ENCODE measurements at regions not wholly inside any gene's neighbourhood (a gene's known extent, or its start where the extent isn't known, plus 50 kb on each side); places are given as distances from the start of the nearest gene placed in this dataset.

DNA sequence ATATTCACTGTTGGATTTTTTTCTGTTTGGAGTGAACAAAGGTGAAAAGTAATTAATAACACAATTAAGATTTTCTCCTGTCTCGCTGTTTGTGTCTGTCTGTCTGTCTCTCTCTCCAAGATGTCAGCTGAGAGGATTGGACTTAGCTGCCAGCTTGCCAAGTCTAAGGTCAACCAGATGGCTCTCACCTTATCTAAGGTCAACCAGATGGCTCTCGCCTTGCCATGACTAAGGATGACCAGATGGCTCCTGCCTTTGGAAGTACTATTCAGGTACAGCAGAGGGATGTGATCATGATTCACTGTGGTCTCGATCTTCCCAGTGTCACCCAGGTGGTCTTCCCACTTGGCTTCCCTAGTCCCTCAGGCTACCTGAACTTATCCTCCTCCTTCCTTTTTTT, 1436.4 kb downstream of the UQCRFS1 start:
- no peak for DNase-seq

DNA sequence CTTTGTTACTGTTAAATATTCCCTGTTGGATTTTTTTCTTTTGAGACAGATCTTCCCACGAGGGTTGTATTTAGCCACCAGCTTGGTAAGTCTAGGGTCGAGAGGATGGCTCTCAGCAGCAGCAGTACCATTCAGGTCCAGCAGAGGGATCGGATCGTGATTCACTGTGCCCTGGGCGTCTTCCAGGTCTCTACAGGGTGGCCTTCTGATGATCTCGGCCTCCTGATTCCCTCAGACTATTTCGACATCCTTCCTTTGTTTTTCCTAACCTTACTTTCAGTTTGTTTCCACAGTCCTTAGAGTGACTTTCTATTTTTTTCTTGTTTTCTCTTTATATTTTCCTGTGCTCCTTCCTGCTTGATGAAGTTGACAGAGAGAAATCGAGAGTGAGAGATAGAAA, 1436.9 kb downstream of the UQCRFS1 start:
- peak in 1 of 2 experiments; percentile 7 for DNase-seq

DNA sequence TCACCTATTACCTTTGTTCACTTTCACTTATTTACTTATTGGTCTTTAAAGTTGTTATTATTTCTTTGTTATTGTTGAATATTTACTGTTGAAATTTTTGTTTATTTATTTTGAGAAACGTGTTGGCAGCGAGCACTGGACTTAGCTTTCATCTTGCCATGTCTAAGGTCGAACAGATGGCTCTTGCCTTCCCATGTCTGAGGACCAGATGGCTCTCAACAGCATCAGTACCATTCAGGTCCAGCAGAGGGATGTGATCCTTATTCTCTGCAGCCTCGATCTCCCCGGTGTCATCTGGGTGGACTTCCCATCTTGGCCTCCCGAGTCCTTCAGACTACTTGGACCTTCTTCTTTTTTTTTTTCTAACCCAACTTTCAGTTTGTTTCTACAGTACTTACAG, 1437.6 kb downstream of the UQCRFS1 start:
- DNase-seq = no peak

DNA sequence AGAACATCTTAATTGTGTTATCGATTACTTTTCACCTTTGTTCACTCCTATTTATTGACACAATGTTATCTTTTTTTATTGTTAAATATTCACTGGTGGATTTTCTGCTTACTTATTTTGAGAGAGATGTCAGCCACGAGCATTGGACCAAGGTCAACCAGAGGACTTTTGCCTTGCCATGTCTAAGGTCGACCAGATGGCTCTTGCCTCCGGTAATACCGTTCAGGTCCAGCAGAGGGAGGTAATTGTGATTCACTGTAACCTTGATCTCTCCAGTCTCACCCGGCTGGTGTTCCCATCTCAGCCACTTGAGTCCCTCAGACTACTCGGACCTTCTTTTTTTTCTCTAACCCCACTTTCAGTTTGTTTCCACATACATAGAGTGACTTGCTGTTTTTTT, 1438.1 kb downstream of the UQCRFS1 start:
- DNase-seq = peak; percentile 30 to 47

DNA sequence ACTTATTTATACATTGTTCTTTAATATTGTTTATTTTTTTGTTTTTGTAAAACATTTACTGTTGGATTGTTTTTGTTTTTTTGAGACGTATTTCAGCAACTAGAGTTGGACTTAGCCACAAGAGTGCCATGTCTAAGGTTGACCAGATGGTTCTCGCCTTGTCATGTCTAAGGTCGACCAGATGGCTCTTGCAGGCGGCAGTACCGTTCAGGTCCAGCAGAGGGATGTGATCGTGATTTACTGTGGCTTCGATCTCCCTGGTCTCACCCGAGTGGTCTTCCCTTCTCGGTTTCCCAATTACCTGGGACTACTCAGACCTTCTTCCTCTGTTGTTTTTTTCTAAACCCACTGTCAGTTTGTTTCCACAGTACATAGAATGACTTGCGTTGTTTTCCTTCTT, 1438.6 kb downstream of the UQCRFS1 start:
- DNase-seq = peak; percentile 7 to 9

DNA sequence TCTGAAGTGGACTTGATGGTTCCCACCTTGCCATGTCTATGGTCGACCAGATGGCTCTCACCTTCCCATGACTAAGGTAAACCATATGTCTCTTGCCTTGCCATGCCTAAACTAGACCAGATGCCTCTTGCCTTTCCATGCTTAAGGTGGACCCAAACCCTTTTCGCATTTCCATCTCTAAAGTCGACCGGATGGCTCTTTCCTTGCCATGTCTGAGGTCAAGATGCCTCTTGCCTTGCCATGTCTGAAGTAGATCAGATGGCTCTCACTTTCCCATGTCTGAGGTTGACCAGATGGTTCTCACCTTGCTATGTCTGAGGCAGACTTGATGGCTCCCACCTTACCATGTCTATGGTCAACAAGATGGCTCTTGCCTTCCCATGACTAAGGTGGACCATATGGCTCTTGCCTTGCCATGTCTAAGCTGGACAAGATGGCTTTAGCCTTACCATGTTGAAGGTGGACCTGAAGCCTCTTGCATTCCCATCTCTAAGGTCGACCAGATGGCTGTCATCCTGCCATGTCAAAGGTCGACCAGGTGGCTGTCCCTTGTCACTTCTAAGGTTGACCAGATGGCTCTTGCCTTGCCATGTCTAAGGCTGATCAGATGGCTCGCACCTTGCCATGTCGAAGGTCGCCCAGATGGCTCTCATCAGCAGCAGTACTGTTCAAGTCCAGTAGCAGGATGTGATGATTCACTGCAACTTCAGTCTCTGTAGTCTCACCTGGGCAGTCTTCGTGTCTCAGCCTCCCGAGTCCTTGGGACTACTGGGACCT, 1439.4 kb downstream of the UQCRFS1 start:
- no peak for DNase-seq

DNA sequence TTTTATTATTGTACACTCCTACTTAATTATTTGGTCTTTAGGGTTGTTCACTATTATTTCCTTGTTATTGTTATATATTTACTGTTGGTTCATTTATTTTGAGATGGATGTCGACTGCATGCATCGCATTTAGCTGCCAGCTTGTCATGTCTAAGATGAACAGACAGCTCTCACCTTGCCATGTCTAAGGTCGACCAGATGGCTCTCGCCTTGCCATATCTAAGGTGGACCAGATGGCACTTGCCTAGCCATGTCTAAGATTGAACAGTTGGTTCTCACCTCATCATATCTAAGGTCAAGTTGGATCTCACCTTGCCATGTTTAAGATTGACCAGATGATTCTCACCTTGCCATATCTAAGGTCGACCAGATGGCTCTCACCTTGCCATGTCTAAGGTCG, 1440.9 kb downstream of the UQCRFS1 start:
- DNase-seq = no peak

DNA sequence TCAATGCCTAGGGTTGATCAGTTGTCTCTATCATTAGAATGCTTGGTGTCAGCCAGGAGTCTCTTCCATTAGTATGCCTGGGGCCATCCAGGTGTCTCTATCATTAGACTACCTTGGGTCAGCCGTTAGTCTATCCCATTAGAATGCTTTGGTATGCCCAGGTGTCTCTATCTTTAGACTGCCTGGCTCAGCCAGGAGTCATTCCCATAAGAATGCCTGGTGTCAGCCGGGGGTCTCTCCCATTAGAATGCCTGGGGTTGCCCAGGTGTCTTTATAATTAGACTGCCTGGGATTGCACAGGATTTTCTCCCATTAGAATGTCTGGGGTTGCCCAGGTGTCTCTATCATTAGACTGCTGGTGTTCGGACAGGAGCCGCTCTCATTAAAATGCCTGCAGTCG, 1442.9 kb downstream of the UQCRFS1 start:
- DNase-seq = no peak

DNA sequence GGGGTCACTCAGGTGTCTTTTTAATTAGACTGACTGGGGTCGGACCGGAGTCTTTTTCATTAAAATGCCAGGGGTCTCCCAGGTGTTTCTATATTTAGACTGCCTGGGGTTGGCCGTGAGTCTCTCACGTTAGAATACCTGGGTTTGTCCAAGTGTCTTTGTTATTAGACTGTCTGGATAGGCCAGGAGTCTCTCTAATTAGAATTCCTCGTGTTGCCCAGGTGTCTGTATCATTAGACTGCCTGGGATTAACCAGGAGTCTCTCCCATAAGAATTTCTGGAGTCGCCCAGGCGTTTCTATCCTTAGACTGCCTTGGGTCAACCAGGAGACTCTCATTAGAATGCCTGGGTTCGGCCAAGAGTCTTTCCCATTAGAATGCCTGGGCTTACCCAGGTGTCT, 1445.7 kb downstream of the UQCRFS1 start:
- no peak for DNase-seq

DNA sequence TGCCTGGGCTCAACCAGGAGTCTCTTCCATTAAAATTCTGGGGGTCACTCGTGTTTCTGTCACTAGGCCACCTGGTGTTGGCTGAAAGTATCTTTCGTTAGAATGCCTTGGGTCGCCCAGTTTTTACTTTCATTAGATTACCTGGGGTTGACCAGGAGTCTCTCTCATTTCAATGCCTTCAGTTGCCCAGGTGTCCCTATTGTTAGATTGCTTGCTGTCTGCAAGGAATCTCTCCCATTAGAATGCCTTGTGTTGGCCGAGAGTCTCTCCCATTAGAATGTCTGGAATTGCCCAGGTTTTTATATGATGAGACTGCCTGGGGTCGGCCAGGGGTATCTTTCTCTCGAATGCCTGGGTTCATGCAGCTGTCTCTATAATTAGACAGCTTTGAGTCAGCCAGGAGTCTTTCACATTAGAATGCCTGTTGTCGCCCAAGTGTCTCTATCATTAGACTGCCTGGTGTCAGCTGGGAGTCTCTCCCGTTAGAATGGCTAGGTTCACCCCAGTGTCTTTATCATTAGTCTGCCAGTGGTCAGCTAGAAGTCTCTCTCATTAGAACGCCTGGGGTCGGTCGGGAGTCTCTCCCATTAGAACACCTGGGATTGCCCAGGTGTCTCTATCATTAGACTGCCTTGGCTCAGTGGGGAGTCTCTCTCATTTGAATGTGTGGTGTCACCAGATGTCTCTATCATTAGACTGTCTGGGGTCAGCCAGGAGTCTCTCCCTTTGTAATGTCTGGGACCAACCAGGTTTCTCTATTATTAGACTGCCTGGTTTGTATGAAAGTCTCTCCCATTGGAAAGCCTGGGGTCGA, 1446.8 kb downstream of the UQCRFS1 start:
- no peak for DNase-seq

DNA sequence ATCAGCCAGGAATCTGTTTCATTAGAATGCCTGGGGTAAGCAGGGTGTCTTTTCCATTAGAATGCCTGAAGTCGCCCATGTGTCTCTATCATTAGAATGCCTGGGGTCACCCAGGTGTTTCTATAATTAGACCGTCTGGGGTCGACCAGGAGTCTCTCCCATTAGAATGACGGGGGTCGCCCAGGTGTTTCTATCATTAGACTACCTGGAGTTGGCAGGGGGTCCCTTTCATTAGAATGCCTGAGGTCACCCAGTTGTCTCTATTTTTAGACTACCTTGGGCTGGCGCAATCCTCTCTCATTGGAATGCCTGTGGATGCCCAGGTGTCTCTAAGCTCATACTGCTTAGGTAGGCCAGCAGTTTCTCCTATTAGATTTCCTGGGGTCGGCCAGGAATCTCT, 1447.6 kb downstream of the UQCRFS1 start:
- DNase-seq = no peak

DNA sequence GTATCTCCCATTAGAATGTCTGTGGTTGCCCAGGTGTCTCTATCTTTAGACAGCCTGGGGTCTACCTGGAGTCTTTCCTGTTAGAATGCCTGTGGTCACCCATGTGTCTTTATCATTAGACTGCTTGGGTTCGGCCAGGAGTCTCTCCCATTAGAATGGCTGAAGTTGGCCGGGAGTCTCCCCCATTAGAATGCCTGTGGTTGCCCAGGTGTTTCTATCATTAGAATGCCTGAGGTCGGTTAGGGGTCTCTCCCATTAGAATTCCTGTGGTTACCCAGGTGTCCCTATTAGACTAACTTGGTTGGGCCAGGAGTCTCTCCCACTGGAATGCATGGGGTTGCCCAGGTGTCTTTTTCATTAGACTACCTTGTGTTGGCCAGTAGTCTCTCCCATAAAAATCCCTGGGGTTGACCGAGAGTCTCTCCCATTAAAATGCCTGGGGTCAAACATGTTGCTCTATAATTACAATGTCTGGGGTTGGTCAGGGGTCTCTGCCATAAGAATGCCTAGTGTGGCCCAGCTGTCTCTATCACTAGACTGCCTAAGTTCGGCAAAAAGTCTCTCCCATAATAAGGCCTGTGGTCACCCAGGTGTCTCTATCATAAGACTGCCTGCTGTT, 1448.7 kb downstream of the UQCRFS1 start:
- no peak for DNase-seq

DNA sequence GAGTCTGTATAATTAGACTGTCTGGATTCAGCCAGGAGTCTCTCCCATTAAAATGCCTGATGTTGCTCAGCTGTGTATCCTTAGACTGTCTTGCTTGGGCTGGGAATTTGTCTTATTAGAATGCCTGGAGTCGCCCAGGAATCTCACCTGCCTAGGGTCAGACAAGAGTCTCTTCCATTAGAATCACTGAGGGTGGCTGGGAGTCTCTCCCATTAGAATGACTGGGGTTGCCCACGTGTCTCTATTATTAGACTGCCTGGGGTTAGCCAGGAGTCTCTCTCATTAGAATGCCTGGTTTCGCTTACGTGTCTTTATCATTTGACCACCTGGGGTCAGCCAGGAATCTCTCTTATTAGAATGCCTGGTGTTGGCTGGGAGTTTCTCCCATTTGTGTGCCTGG, 1450.0 kb downstream of the UQCRFS1 start:
- no peak for DNase-seq

DNA sequence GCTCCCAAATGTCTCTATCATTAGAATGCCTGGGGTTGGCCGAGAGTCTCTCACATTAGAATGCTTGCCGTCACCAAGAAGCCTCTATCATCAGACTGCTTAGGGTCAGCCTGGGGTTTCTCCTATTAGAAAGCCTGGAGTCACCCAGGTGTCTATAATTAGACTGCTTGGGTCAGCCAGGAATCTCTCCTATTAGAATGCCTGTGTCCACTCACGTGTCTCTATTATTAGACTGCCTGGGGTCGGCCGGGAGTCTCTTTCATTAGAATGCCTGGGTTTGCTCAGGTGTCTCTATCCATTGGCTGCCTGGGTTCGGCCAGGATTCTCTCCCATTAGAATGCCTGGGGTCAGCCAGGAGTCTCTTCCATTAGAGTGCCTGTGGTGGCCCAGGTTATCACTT, 1453.1 kb downstream of the UQCRFS1 start:
- no peak for DNase-seq

DNA sequence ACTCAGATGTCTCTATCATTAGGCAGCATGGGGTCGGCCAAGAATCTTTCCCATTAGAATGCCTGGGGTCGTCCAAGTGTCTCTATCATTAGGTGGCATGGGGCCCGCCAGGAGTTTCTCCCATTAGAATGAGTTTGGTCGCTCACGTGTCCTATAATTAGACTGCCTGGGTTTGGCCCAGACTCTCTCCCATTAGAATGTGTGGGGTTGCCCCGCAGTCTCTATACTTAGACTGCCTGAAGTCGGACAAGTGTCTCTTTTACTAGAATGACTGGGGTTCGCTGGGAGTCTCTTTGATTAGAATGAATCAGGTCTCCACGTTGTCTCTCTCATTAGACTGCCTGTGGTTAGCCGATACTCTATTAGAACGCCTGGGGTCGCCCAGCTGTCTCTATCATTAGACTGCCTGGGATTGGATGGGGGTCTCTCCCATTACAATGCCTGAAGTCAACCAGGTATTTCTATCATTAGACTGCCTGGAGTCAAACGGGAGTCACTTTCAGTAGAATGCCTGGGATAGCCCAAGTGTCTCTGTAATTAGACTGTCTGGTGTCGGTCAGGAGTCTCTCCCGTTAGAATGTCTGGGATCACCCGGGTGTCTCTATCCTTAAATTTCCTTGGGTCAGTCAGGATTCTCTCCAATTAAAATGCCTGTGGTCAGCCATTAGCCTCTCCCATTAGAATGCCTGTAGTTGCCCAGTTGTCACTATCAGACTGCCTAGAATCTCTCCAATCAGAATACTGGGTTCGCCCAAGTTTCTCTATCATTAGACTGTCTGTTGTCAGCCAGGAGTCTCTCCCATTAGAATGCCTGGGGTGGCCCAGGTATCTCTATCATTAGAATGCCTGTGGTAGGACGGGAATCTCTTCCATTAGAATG, 1454.1 kb downstream of the UQCRFS1 start:
- DNase-seq = no peak

DNA sequence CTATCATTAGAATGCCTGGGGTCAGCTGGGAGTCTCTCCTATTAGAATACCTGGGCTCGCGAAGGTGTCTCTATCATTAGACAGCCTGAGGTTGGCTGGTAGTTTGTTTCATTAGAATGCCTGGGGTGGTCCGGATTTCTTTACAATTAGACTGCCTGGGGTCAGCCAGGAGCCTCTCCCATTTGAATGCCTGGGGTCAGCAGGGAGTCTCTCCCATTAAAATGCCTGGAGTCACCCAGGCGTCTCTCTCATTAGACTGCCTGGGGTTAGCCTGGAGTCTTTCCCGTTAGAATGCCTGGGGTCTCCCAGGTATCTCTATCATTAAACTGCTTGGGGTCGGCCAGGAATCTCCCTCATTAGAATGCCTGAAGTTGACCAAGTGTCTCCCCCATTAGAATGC, 1458.3 kb downstream of the UQCRFS1 start:
- DNase-seq = no peak

DNA sequence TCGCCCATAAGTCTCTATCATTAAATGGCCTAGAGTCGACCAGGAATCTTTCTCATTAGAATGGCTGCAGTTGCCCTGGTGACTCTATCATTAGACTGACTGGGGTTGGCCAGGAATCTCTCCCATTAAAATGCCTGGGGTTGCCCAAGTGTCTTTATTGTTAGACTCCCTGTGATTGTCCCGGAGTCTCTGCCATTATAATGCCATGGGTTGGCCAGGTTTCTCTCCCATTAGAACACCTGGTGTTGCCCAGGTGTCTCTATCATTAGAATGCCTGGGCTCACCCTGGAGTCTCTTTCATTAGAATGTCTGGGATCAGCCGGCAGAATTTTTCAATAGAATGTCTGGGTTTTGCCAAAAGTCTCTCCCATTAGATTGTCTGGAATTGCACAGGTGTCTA, 1459.3 kb downstream of the UQCRFS1 start:
- DNase-seq = no peak

DNA sequence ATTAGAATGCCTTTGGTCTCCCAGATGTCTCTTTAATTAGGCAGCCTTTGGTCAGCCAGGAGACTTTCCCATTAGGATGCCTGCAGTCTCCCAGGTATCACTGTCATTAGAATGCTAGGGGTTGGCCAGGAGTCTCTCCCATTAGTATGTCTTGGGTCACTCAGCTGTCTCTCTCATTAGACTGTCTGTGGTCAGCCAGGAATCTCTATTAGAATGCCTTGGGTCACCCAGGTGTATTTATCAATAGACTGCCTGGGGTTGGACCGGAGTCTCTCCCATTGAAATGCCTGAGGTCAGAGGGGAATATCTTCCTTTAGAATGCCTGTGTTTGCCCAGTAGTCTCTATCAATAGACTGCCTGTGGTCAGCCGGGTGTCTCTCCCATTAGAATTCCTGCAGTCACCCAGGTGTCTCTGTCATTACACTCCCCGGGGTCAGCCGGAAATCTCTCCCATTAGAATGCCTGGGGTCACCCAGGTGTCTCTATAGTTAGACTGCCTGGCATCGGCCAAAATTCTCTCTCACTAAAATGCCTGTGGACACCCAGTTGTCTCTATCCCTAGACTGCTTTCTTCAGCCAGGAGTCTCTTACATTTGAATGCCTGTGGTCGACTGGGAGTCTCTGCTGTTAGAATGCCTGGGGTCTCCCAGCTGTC, 1460.3 kb downstream of the UQCRFS1 start:
- no peak for DNase-seq

DNA sequence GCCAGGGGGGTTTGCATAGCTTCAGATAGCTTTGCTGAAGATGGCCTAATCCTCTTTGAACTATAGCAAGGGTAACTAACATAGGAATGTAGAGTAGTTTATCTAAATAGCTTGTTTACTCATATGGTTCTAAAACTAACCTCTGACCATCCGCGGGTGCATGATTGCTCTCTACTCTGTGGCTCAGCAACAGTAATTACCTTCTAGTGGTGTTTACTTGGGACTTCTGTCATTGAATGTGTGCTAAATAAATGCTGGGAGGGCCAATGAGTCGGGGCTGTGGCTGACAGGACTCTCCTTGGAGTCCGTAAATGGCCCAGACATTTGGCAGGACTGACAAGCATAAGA, 1461.9 kb downstream of the UQCRFS1 start:
- no peak for DNase-seq

DNA sequence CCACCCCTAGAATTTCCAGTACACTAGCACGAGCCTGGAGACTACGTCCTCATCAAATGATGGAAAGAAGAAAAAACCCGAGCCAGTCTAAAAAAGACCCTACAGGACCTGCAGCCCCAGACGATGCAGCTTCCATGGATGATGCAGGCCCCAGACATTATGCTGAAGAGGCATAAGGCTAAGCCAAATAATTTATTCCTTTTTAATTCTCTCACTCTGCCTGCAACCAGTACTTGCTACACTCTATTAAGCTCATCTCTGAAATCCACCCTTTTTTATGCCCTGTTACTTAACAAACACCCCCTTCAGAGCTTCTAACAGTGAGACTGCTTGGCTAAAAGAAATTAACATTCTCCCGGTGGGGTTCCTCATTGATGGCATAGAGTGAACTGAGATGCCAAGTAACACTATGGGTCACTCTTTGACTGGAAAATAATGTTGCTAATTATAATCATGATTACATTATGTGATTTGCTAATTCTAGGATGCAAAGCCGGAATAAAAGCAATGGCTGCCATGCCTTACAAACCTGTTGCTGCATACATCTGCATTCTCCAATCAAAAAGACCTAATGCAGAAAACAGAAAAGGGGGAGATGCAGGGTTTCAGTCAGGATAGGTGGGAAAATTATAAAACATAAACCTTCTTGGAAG, 1462.4 kb downstream of the UQCRFS1 start:
- no peak for DNase-seq

DNA sequence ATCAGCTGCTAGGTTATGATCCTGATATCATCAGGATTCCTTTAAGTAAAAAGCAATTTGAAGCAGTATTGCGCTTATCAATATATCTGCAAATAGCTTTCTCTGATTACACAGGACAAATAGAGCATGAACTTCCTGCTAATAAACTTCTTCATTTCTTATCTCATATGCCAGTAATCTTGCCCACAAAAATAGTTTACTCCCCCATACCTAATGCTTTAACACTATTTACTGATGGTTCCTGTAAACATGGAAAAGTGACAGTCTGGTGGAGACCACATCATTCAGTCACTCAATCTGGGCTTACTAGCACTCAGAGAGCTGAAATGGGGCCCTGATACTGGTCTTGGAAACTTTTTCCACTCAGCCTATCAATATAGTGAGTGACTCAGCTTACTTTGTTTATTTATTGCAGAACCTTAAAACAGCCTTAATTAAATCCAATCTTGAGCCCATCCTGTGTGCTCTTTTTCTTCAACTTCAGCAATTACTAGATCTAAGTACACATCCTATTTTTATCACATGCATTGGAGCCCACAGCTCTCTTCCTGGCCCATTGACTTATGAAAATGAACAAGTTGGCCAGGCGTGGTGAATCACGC, 1464.3 kb downstream of the UQCRFS1 start:
- DNase-seq = no peak
